Panc1 (cell line): ENCODE measurements at regions not wholly inside any gene's neighbourhood (a gene's known extent, or its start where the extent isn't known, plus 50 kb on each side); places are given as distances from the start of the nearest gene placed in this dataset.

Experiments
- ATAC-seq: fragments of 200-7000 bp; cut with Tn5 transposase; 2 replicates; pipeline ENCODE4 v1.9.1; 2020; ENCODE audit warnings: mild to moderate bottlenecking, moderate library complexity
- BruUV-seq: library from RNA; stranded (reverse); fragments of 400-500 nt; replicated peaks from 2 replicates; lab custom pipeline; 2021; lab: Mats Ljungman, UMichigan
- CTCF ChIA-PET: fragments of 300-600 bp; sonication (Branson Sonifier 250); formaldehyde crosslinking; loops from one replicate; lab custom pipeline; 2022; ENCODE audit warnings: antibody characterized with exemption; lab: Charles Lee
- POLR2A ChIA-PET: fragments of 300-600 bp; sonication (Branson Sonifier 250); formaldehyde crosslinking; loops from one replicate; lab custom pipeline; 2022; ENCODE audit warnings: antibody characterized with exemption; lab: Charles Lee
- DNase-seq: peaks from one replicate; pipeline ENCODE4 v3.0.0-alpha.2; 2010; ENCODE audit warnings: low read depth, low spot score
- H3K27ac ChIP-seq: 2 replicates; pipeline ENCODE4 v1.5.1; 2011; ENCODE audit warnings: mild to moderate bottlenecking, low read length, inconsistent platforms
- H3K27me3 ChIP-seq: fragments of 200-500 bp; sonication (Bioruptor generic); 2 replicates; pipeline ENCODE4 v1.6.0; 2014; ENCODE audit warnings: low read length, inconsistent platforms; ENCODE audit not compliant: control insufficient read depth, insufficient read depth
- H3K36me3 ChIP-seq: fragments of 200-500 bp; sonication (Bioruptor generic); 2 replicates; pipeline ENCODE4 v1.5.1; 2014; ENCODE audit warnings: inconsistent platforms, mild to moderate bottlenecking, low read length, moderate library complexity; ENCODE audit not compliant: control insufficient read depth, insufficient read depth
- H3K4me1 ChIP-seq: 2 replicates; pipeline ENCODE4 v1.5.1; 2011; ENCODE audit warnings: inconsistent platforms, mild to moderate bottlenecking, low read length, moderate library complexity; ENCODE audit not compliant: control insufficient read depth, insufficient read depth
- H3K4me3 ChIP-seq, 2 experiments: 2 replicates each; pipeline ENCODE4 v1.5.1; 2011 to 2012; ENCODE audit warnings: low read depth in 2 of 2, low read length in 2 of 2, mild to moderate bottlenecking in 2 of 2, inconsistent platforms in 1 of 2, moderate library complexity in 1 of 2
- H3K9me3 ChIP-seq: fragments of 200-500 bp; sonication (Bioruptor generic); 2 replicates; pipeline ENCODE4 v1.5.1; 2014; ENCODE audit warnings: low read depth, mild to moderate bottlenecking, inconsistent platforms, low read length, moderate library complexity; ENCODE audit not compliant: control insufficient read depth, insufficient read depth
- POLR2AphosphoS5 ChIP-seq: IDR thresholded peaks from 2 replicates; pipeline ENCODE4 v1.6.1; 2012; ENCODE audit warnings: mild to moderate bottlenecking, low read depth, low read length, moderate library complexity
- SIN3A ChIP-seq: IDR thresholded peaks from 2 replicates; pipeline ENCODE4 v1.6.1; 2012; ENCODE audit warnings: low read depth, mild to moderate bottlenecking, low read length, moderate library complexity, borderline replicate concordance; ENCODE audit not compliant: insufficient read depth
- TCF7L2 ChIP-seq: IDR thresholded peaks from 2 replicates; pipeline ENCODE4 v1.6.1; 2011; ENCODE audit warnings: mild to moderate bottlenecking, low read depth, low read length, inconsistent platforms
- in situ Hi-C: cut with HindIII; loops from 2 replicates; pipeline ENCODE4 v1.10.0; 2016; ENCODE audit warnings: low sequenced_read_pairs, low pct_unique_long_range_greater_than_20kb
- intact Hi-C: fragments of 100-400 bp; cut with micrococcal nuclease; formaldehyde crosslinking; loops from one replicate; pipeline ENCODE4 v1.10.0; 2022; ENCODE audit not compliant: unreplicated experiment
- TF ChIP-seq, protein P1 (sequence below), 2 experiments: IDR thresholded peaks; 2 replicates each; pipeline ENCODE4 v1.6.1; 2011 to 2012; ENCODE audit warnings: low read depth in 2 of 2, control low read depth in 1 of 2, low read length in 1 of 2, mild to moderate bottlenecking in 1 of 2, moderate library complexity in 1 of 2; ENCODE audit not compliant: insufficient read depth in 1 of 2
- TF ChIP-seq, protein P2 (sequence below): fragments of 450-650 bp; IDR thresholded peaks from 2 replicates; pipeline ENCODE4 v1.5.1; 2017; ENCODE audit warnings: mild to moderate bottlenecking

DNA sequence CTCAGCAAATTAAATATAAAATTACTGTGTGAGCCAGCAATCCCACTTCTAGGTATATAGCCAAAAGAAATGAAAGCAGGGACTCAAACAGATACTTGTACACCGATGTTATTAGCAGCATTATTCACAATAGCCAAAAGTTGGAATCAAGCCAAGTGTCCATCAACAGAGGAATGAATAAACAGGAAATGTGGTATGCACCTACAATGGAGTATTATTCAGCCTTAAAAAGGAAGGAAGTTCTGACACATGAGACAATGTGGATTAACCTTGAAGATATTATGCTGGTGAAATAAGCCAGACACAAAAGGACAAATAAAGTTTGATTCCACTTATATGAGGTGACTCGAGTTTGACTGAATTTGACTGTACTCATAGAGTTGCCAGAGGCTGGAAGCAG, 108.3 kb upstream of the DUSP21 start:
- CTCF ChIA-PET, result no interaction called here
- no peaks in the 10 kb centered on the region for H3K36me3 ChIP-seq
- no peak for TF ChIP-seq TCF7L2
- TF ChIP-seq, protein P1, sequence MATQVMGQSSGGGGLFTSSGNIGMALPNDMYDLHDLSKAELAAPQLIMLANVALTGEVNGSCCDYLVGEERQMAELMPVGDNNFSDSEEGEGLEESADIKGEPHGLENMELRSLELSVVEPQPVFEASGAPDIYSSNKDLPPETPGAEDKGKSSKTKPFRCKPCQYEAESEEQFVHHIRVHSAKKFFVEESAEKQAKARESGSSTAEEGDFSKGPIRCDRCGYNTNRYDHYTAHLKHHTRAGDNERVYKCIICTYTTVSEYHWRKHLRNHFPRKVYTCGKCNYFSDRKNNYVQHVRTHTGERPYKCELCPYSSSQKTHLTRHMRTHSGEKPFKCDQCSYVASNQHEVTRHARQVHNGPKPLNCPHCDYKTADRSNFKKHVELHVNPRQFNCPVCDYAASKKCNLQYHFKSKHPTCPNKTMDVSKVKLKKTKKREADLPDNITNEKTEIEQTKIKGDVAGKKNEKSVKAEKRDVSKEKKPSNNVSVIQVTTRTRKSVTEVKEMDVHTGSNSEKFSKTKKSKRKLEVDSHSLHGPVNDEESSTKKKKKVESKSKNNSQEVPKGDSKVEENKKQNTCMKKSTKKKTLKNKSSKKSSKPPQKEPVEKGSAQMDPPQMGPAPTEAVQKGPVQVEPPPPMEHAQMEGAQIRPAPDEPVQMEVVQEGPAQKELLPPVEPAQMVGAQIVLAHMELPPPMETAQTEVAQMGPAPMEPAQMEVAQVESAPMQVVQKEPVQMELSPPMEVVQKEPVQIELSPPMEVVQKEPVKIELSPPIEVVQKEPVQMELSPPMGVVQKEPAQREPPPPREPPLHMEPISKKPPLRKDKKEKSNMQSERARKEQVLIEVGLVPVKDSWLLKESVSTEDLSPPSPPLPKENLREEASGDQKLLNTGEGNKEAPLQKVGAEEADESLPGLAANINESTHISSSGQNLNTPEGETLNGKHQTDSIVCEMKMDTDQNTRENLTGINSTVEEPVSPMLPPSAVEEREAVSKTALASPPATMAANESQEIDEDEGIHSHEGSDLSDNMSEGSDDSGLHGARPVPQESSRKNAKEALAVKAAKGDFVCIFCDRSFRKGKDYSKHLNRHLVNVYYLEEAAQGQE (IDR thresholded peaks at IDR 0.05; ENCODE audit: insufficient read depth in 1 of 2, low read depth in 2 of 2, low read length in 1 of 2), result no peak
- TF ChIP-seq POLR2AphosphoS5, result no peak
- no peak for TF ChIP-seq SIN3A
- TF ChIP-seq, protein P2, sequence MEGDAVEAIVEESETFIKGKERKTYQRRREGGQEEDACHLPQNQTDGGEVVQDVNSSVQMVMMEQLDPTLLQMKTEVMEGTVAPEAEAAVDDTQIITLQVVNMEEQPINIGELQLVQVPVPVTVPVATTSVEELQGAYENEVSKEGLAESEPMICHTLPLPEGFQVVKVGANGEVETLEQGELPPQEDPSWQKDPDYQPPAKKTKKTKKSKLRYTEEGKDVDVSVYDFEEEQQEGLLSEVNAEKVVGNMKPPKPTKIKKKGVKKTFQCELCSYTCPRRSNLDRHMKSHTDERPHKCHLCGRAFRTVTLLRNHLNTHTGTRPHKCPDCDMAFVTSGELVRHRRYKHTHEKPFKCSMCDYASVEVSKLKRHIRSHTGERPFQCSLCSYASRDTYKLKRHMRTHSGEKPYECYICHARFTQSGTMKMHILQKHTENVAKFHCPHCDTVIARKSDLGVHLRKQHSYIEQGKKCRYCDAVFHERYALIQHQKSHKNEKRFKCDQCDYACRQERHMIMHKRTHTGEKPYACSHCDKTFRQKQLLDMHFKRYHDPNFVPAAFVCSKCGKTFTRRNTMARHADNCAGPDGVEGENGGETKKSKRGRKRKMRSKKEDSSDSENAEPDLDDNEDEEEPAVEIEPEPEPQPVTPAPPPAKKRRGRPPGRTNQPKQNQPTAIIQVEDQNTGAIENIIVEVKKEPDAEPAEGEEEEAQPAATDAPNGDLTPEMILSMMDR, result no peak

DNA sequence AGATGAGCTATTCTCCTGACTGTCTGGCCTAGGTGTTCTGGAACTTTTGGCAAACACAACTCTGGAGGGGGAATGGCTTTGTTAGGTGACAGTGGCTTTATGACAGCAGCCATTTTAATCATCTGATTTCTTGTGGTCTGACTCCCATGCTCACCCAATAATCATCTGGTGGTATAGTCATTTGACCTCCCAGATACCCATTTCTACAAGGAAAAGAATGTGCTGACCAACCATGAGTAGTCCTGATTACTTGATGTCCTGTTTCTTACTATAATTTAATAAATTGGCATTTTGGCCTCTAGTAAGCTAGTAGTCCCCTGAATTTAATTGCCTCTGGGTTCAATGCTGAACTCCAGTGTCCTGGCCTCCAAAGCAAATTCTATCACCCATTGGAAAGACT, 109.9 kb upstream of the DUSP21 start:
- CTCF ChIA-PET, result no interaction called here
- H3K27ac ChIP-seq, result no peak overlapping the region
- ATAC-seq (no peak), DNase-seq (no peak)
- H3K9me3 ChIP-seq, result no peaks in the 10 kb centered on the region
- no peaks in the 10 kb centered on the region for H3K36me3 ChIP-seq
- no peaks in the 10 kb centered on the region for H3K27me3 ChIP-seq
- in situ Hi-C loops, result no loop called here
- intact Hi-C loops, result no loop called here
- H3K4me1 ChIP-seq, result no peaks in the 10 kb centered on the region
- POLR2A ChIA-PET, result interaction anchor here (0.6 kb wide), 1 partner anchor 162 kb away, joined by 16 read pairs; no protein-coding TSS in a partner anchor
- no TSS peak for BruUV-seq
- no peak overlapping the region for H3K4me3 ChIP-seq
- TF ChIP-seq, protein P2, result no peak
- TF ChIP-seq TCF7L2 (no peak), SIN3A (no peak), POLR2AphosphoS5 (no peak)
- TF ChIP-seq, protein P1 (IDR thresholded peaks at IDR 0.05; ENCODE audit: insufficient read depth in 1 of 2, low read depth in 2 of 2, low read length in 1 of 2), result no peak

More for the DNA sequence above, 108.3 kb upstream of the DUSP21 start:
- Histone ChIP-seq H3K4me3 (no peak overlapping the region), H3K9me3 (no peaks in the 10 kb centered on the region), H3K27me3 (no peaks in the 10 kb centered on the region), H3K4me1 (no peaks in the 10 kb centered on the region), H3K27ac (no peak overlapping the region)
- in situ Hi-C loops (no loop called here), intact Hi-C loops (no loop called here)
- DNase-seq, result no peak
- POLR2A ChIA-PET, result no interaction called here
- no TSS peak for BruUV-seq
- no peak for ATAC-seq
